ENCODE measurements at regions not wholly inside any gene's neighbourhood (a gene's known extent, or its start where the extent isn't known, plus 50 kb on each side); places are given as distances from the start of the nearest gene placed in this dataset.

GRCh38 chr17:70881093-70881492 lies 711.8 kb downstream of the KCNJ2 start:
- Histone ChIP-seq H3K9me3 (ENCODE audit: insufficient read depth in 2 of 2, low read depth in 1 of 2, low read length in 1 of 2) (0 out of 4 replicates have a peak, but pooled peaks cover 0 to 5% of the 10 kb centered on the region in 2 experiments), H3K27ac (ENCODE audit: low read depth, low read length) (no peak overlapping the region), H2AK5ac (ENCODE audit: low read depth, low read length) (no peak overlapping the region), H4K20me1 (replicated peaks in 1 of 2; ENCODE audit: control insufficient read depth in 1 of 2, insufficient read depth in 2 of 2, low read length in 2 of 2) (no peaks in the 10 kb centered on the region), H3K4ac (replicated peaks; ENCODE audit: insufficient read length, low read depth, low read length) (no peak overlapping the region), H3K4me2 (ENCODE audit: insufficient read depth in 1 of 2, low read depth in 2 of 2, low read length in 2 of 2) (no peak overlapping the region), H3K23me2 (ENCODE audit: low read depth, low read length) (no peaks in the 10 kb centered on the region), H3K23ac (ENCODE audit: insufficient read length) (no peak overlapping the region), H3K79me1 (ENCODE audit: low read depth, low read length) (no peaks in the 10 kb centered on the region), H4K5ac (ENCODE audit: insufficient read length, low read depth, low read length) (no peak overlapping the region), H2BK5ac (ENCODE audit: low read depth, low read length) (no peak overlapping the region), H4K8ac (ENCODE audit: extremely low read depth, insufficient read depth, low read length) (no peak overlapping the region), H3K14ac (ENCODE audit: insufficient read length) (no peak overlapping the region), H3K79me2 (ENCODE audit: control insufficient read depth in 1 of 2, insufficient read depth in 2 of 2, low read length in 2 of 2) (no peaks in the 10 kb centered on the region), H3K4me3 (ENCODE audit: extremely low read depth in 1 of 4, insufficient read depth in 2 of 4, low read depth in 3 of 4, low read length in 4 of 4) (no peak overlapping the region), H3K18ac (ENCODE audit: extremely low read depth, low read length) (no peak overlapping the region), H2BK12ac (ENCODE audit: low read depth, low read length) (no peak overlapping the region), H2BK15ac (ENCODE audit: low read length) (no peak overlapping the region), H2BK20ac (ENCODE audit: low read length) (no peak overlapping the region), H4K91ac (replicated peaks; ENCODE audit: insufficient read length, low read length) (no peak overlapping the region), H2AFZ (ENCODE audit: low read length) (no peak overlapping the region), H3K9ac (replicated peaks in 1 of 4; ENCODE audit: extremely low read depth in 1 of 4, low read depth in 3 of 4, low read length in 3 of 4) (no peak overlapping the region), H3K56ac (replicated peaks; ENCODE audit: insufficient read length, low read depth, low read length) (no peak overlapping the region), H3K4me1 (replicated peaks in 1 of 4; ENCODE audit: control insufficient read depth in 3 of 4, insufficient read depth in 4 of 4, low read length in 3 of 4) (no peaks in the 10 kb centered on the region; a peak in 3 of 7 replicates), H3K36me3 (ENCODE audit: control insufficient read depth in 2 of 4, insufficient read depth in 4 of 4, low read length in 3 of 4) (no peaks in the 10 kb centered on the region), H2BK120ac (replicated peaks; ENCODE audit: low read depth, low read length) (no peak overlapping the region), H3K27me3 (replicated peaks in 1 of 4; ENCODE audit: control insufficient read depth in 3 of 4, extremely low read depth in 1 of 4, insufficient read depth in 3 of 4, low read length in 3 of 4) (no peaks in the 10 kb centered on the region)
- WGBS, 2 experiments (ENCODE audit: extremely low coverage in 1 of 2, insufficient coverage in 1 of 2, insufficient read length in 1 of 2, insufficient replicate concordance in 2 of 2, low coverage in 1 of 2, low lambda C conversion rate in 2 of 2, missing lambda C conversion rate in 1 of 2): 88% methylated on average over 1 of the region's 1 CpG; no CpG with 5 or more reads in 1 of the 2 experiments
- DNase-seq (ENCODE audit: low read depth in 1 of 2, low spot score in 2 of 2) (no peak), FAIRE-seq (no peak)
- ChIA-PET POLR2A (ENCODE audit: partially characterized antibody) (no interaction called here), CTCF (ENCODE audit: partially characterized antibody) (no interaction called here)
- TF ChIP-seq, protein P1, sequence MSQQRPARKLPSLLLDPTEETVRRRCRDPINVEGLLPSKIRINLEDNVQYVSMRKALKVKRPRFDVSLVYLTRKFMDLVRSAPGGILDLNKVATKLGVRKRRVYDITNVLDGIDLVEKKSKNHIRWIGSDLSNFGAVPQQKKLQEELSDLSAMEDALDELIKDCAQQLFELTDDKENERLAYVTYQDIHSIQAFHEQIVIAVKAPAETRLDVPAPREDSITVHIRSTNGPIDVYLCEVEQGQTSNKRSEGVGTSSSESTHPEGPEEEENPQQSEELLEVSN (IDR thresholded peaks at IDR 0.05): no peak
- TF ChIP-seq MAFK (IDR thresholded peaks at IDR 0.05; ENCODE audit: low read depth, low read length) (no peak), EZH2 (IDR thresholded peaks at IDR 0.05; ENCODE audit: low read depth, low read length, severe bottlenecking) (no peak), TBP (IDR thresholded peaks at IDR 0.05; ENCODE audit: low read depth, low read length) (no peak)
